Panc1 (cell line): ENCODE measurements at regions not wholly inside any gene's neighbourhood (a gene's known extent, or its start where the extent isn't known, plus 50 kb on each side); places are given as distances from the start of the nearest gene placed in this dataset.

ENCODE experiments used
- ATAC-seq: fragments of 200-7000 bp; cut with Tn5 transposase; 2 replicates; pipeline ENCODE4 v1.9.1; 2020; ENCODE audit warnings: mild to moderate bottlenecking, moderate library complexity
- BruUV-seq: library from RNA; stranded (reverse); fragments of 400-500 nt; replicated peaks from 2 replicates; lab custom pipeline; 2021; lab: Mats Ljungman, UMichigan
- CTCF ChIA-PET: fragments of 300-600 bp; sonication (Branson Sonifier 250); formaldehyde crosslinking; loops from one replicate; lab custom pipeline; 2022; ENCODE audit warnings: antibody characterized with exemption; lab: Charles Lee
- POLR2A ChIA-PET: fragments of 300-600 bp; sonication (Branson Sonifier 250); formaldehyde crosslinking; loops from one replicate; lab custom pipeline; 2022; ENCODE audit warnings: antibody characterized with exemption; lab: Charles Lee
- DNase-seq: peaks from one replicate; pipeline ENCODE4 v3.0.0-alpha.2; 2010; ENCODE audit warnings: low read depth, low spot score
- H3K27ac ChIP-seq: 2 replicates; pipeline ENCODE4 v1.5.1; 2011; ENCODE audit warnings: mild to moderate bottlenecking, low read length, inconsistent platforms
- H3K27me3 ChIP-seq: fragments of 200-500 bp; sonication (Bioruptor generic); 2 replicates; pipeline ENCODE4 v1.6.0; 2014; ENCODE audit warnings: low read length, inconsistent platforms; ENCODE audit not compliant: control insufficient read depth, insufficient read depth
- H3K36me3 ChIP-seq: fragments of 200-500 bp; sonication (Bioruptor generic); 2 replicates; pipeline ENCODE4 v1.5.1; 2014; ENCODE audit warnings: inconsistent platforms, mild to moderate bottlenecking, low read length, moderate library complexity; ENCODE audit not compliant: control insufficient read depth, insufficient read depth
- H3K4me1 ChIP-seq: 2 replicates; pipeline ENCODE4 v1.5.1; 2011; ENCODE audit warnings: inconsistent platforms, mild to moderate bottlenecking, low read length, moderate library complexity; ENCODE audit not compliant: control insufficient read depth, insufficient read depth
- H3K4me3 ChIP-seq, 2 experiments: 2 replicates each; pipeline ENCODE4 v1.5.1; 2011 to 2012; ENCODE audit warnings: low read depth in 2 of 2, low read length in 2 of 2, mild to moderate bottlenecking in 2 of 2, inconsistent platforms in 1 of 2, moderate library complexity in 1 of 2
- H3K9me3 ChIP-seq: fragments of 200-500 bp; sonication (Bioruptor generic); 2 replicates; pipeline ENCODE4 v1.5.1; 2014; ENCODE audit warnings: low read depth, mild to moderate bottlenecking, inconsistent platforms, low read length, moderate library complexity; ENCODE audit not compliant: control insufficient read depth, insufficient read depth
- CTCF ChIP-seq: fragments of 450-650 bp; IDR thresholded peaks from 2 replicates; pipeline ENCODE4 v1.5.1; 2017; ENCODE audit warnings: mild to moderate bottlenecking
- POLR2AphosphoS5 ChIP-seq: IDR thresholded peaks from 2 replicates; pipeline ENCODE4 v1.6.1; 2012; ENCODE audit warnings: mild to moderate bottlenecking, low read depth, low read length, moderate library complexity
- REST ChIP-seq, 2 experiments: IDR thresholded peaks; 2 replicates each; pipeline ENCODE4 v1.6.1; 2011 to 2012; ENCODE audit warnings: low read depth in 2 of 2, control low read depth in 1 of 2, low read length in 1 of 2, mild to moderate bottlenecking in 1 of 2, moderate library complexity in 1 of 2; ENCODE audit not compliant: insufficient read depth in 1 of 2
- SIN3A ChIP-seq: IDR thresholded peaks from 2 replicates; pipeline ENCODE4 v1.6.1; 2012; ENCODE audit warnings: low read depth, mild to moderate bottlenecking, low read length, moderate library complexity, borderline replicate concordance; ENCODE audit not compliant: insufficient read depth
- TCF7L2 ChIP-seq: IDR thresholded peaks from 2 replicates; pipeline ENCODE4 v1.6.1; 2011; ENCODE audit warnings: mild to moderate bottlenecking, low read depth, low read length, inconsistent platforms
- in situ Hi-C: cut with HindIII; loops from 2 replicates; pipeline ENCODE4 v1.10.0; 2016; ENCODE audit warnings: low sequenced_read_pairs, low pct_unique_long_range_greater_than_20kb
- intact Hi-C: fragments of 100-400 bp; cut with micrococcal nuclease; formaldehyde crosslinking; loops from one replicate; pipeline ENCODE4 v1.10.0; 2022; ENCODE audit not compliant: unreplicated experiment

GRCh38 chr2:173792166-173792565 is 173.0 kb downstream of the SP3 start:
- Histone ChIP-seq H3K27ac (no peak overlapping the region), H3K4me3 (no peak overlapping the region), H3K4me1 (no peaks in the 10 kb centered on the region), H3K9me3 (no peaks in the 10 kb centered on the region), H3K36me3 (no peaks in the 10 kb centered on the region), H3K27me3 (no peaks in the 10 kb centered on the region; the same call in none of the 2 replicates)
- DNase-seq (no peak), ATAC-seq (no peak)
- intact Hi-C loops, result no loop called here
- in situ Hi-C loops, result no loop called here
- TF ChIP-seq CTCF (no peak), SIN3A (no peak), TCF7L2 (no peak), REST (IDR thresholded peaks at IDR 0.05; ENCODE audit: insufficient read depth in 1 of 2, low read depth in 2 of 2, low read length in 1 of 2) (no peak), POLR2AphosphoS5 (no peak)
- ChIA-PET CTCF (no interaction called here), POLR2A (no interaction called here)
- BruUV-seq, result no TSS peak

- TF ChIP-seq TCF7L2 (no peak), POLR2AphosphoS5 (no peak), CTCF (no peak), REST (IDR thresholded peaks at IDR 0.05; ENCODE audit: insufficient read depth in 1 of 2, low read depth in 2 of 2, low read length in 1 of 2) (no peak), SIN3A (no peak)
- no peak for DNase-seq
- CTCF ChIA-PET, result no interaction called here
- in situ Hi-C loops (no loop called here), intact Hi-C loops (no loop called here)
- Histone ChIP-seq H3K4me1 (no peaks in the 10 kb centered on the region), H3K36me3 (no peaks in the 10 kb centered on the region), H3K4me3 (no peak overlapping the region), H3K9me3 (no peaks in the 10 kb centered on the region), H3K27ac (no peak overlapping the region), H3K27me3 (no peaks in the 10 kb centered on the region; the same call in 1 of the 2 replicates)
- BruUV-seq, result no TSS peak
- no peak for ATAC-seq
- POLR2A ChIA-PET, result no interaction called here
These were observed 172.4 kb downstream of the SP3 start for GRCh38 chr2:173792741-173793140.
